HT1080 (cell line): ENCODE measurements at regions not wholly inside any gene's neighbourhood (a gene's known extent, or its start where the extent isn't known, plus 50 kb on each side); places are given as distances from the start of the nearest gene placed in this dataset.
A peak's percentile ranks its signal among the peaks of the same experiment; 100 is the strongest.
"Not testable (repeated sequence)": the region's sequence is repeated elsewhere in the genome, so short reads cannot be mapped to it uniquely, and the experiment has no call there.

Experiments used
- DNase-seq: peaks from one replicate; pipeline ENCODE4 v3.0.0-alpha.2; 2015; ENCODE audit warnings: low read depth

- DNase-seq: peak; percentile 62
Observed at GRCh38 chr2:166831930-166832329, 56.4 kb upstream of the XIRP2 start.

GRCh38 chr2:166825914-166826313, 62.4 kb upstream of the XIRP2 start:
- no peak for DNase-seq

GRCh38 chr2:166814335-166814734, 73.9 kb upstream of the XIRP2 start:
- no peak for DNase-seq

- no peak for DNase-seq
Observed at GRCh38 chr2:166812166-166812891, 76.0 kb upstream of the XIRP2 start.

- no peak for DNase-seq
Observed at GRCh38 chr2:166805753-166806152, 82.5 kb upstream of the XIRP2 start.

- no peak for DNase-seq
Observed at GRCh38 chr2:166803373-166804000, 84.8 kb upstream of the XIRP2 start.

GRCh38 chr2:166802475-166802874, 85.8 kb upstream of the XIRP2 start:
- no peak for DNase-seq

- no peak for DNase-seq
Observed at GRCh38 chr2:166792808-166793207, 95.5 kb upstream of the XIRP2 start.

- no peak for DNase-seq
Observed at GRCh38 chr2:166786707-166787106, 101.6 kb upstream of the XIRP2 start.

- no peak for DNase-seq
Observed at GRCh38 chr2:166784296-166784946, 103.9 kb upstream of the XIRP2 start.

GRCh38 chr2:166775176-166775575, 113.1 kb upstream of the XIRP2 start:
- no peak for DNase-seq

- DNase-seq: no peak
Observed at GRCh38 chr2:166773308-166773949, 114.9 kb upstream of the XIRP2 start.

- no peak for DNase-seq
Observed at GRCh38 chr2:166768393-166769123, 119.7 kb upstream of the XIRP2 start.

- DNase-seq: not testable (repeated sequence)
Observed at GRCh38 chr2:166766769-166767322, 121.4 kb upstream of the XIRP2 start.

GRCh38 chr2:166766220-166766619, 122.1 kb upstream of the XIRP2 start:
- DNase-seq: no peak

GRCh38 chr2:166765141-166765540, 123.1 kb upstream of the XIRP2 start:
- peak; percentile 41 for DNase-seq

GRCh38 chr2:166764702-166765101, 123.6 kb upstream of the XIRP2 start:
- no peak for DNase-seq

GRCh38 chr2:166764216-166764615, 124.1 kb upstream of the XIRP2 start:
- DNase-seq: no peak

- no peak for DNase-seq
Observed at GRCh38 chr2:166762746-166763145, 125.5 kb upstream of the XIRP2 start.

GRCh38 chr2:166758956-166759355, 129.3 kb upstream of the XIRP2 start:
- no peak for DNase-seq

GRCh38 chr2:166750624-166751023, 137.7 kb upstream of the XIRP2 start:
- DNase-seq: no peak
